HL-60 (cell line): ENCODE measurements at regions not wholly inside any gene's neighbourhood (a gene's known extent, or its start where the extent isn't known, plus 50 kb on each side); places are given as distances from the start of the nearest gene placed in this dataset.

Experiments
- CTCF ChIP-seq: IDR thresholded peaks from one replicate; pipeline ENCODE4 v1.5.1; 2011; ENCODE audit warnings: low read length, control low read depth, inconsistent platforms; ENCODE audit not compliant: insufficient read depth
- GABPA ChIP-seq: IDR thresholded peaks from 2 replicates; pipeline ENCODE4 v1.6.1; 2012; ENCODE audit warnings: low read depth
- POLR2AphosphoS5 ChIP-seq: IDR thresholded peaks from 2 replicates; pipeline ENCODE4 v1.6.1; 2012; ENCODE audit warnings: low read depth
- REST ChIP-seq: IDR thresholded peaks from 2 replicates; pipeline ENCODE4 v1.6.1; 2012; ENCODE audit warnings: low read depth; ENCODE audit not compliant: insufficient replicate concordance

GRCh38 chr1:36642802-36643201 lies 160.1 kb upstream of the CSF3R start:
- no peak for TF ChIP-seq CTCF
- TF ChIP-seq REST: no peak
- no peak for TF ChIP-seq GABPA
- TF ChIP-seq POLR2AphosphoS5: no peak
